ENCODE measurements at regions not wholly inside any gene's neighbourhood (a gene's known extent, or its start where the extent isn't known, plus 50 kb on each side); places are given as distances from the start of the nearest gene placed in this dataset.

GRCh38 chrX:124938715-124939114 lies 381.0 kb upstream of the TEX13C start:
- Histone ChIP-seq H3K79me2 (ENCODE audit: insufficient read depth, low read length) (no peaks in the 10 kb centered on the region), H3K23ac (ENCODE audit: insufficient read length, low read depth, low read length) (no peak overlapping the region), H3K14ac (ENCODE audit: insufficient read depth, low read length) (no peak overlapping the region), H3K9me3 (ENCODE audit: control insufficient read depth, low read depth, low read length) (no peaks in the 10 kb centered on the region), H4K20me1 (ENCODE audit: control insufficient read depth, insufficient read depth, insufficient read length) (no peaks in the 10 kb centered on the region), H2BK12ac (ENCODE audit: insufficient read length, low read depth, low read length) (no peak overlapping the region), H3K23me2 (ENCODE audit: insufficient read length, low read depth, low read length, poor library complexity, severe bottlenecking) (no peaks in the 10 kb centered on the region), H4K8ac (replicated peaks; ENCODE audit: insufficient read length, low read depth, low read length) (no peak overlapping the region), H3K27ac (ENCODE audit: insufficient read length, low read depth, low read length) (no peak overlapping the region), H3K18ac (ENCODE audit: insufficient read length, low read depth, low read length) (no peak overlapping the region), H4K91ac (ENCODE audit: insufficient read length, low read depth, low read length) (no peak overlapping the region), H3K4me2 (ENCODE audit: insufficient read depth, insufficient read length, low read length) (no peak overlapping the region), H4K5ac (ENCODE audit: insufficient read length, low read depth, low read length) (no peak overlapping the region), H2BK20ac (ENCODE audit: low read depth, low read length, poor library complexity, severe bottlenecking) (no peak overlapping the region), H3K4ac (ENCODE audit: low read depth, low read length) (no peak overlapping the region), H2BK15ac (ENCODE audit: low read depth, low read length) (no peak overlapping the region), H3K4me1 (ENCODE audit: insufficient read depth, low read length) (no peaks in the 10 kb centered on the region; the same call in 1 of the 2 replicates), H3K79me1 (ENCODE audit: insufficient read depth, low read depth, low read length, poor library complexity, severe bottlenecking) (no peaks in the 10 kb centered on the region), H2BK5ac (ENCODE audit: insufficient read length, low read length) (no peak overlapping the region), H3K9ac (ENCODE audit: extremely low read depth, insufficient read length, low read length) (no peak overlapping the region), H2AK5ac (ENCODE audit: insufficient read length, low read length) (no peak overlapping the region), H3T11ph (ENCODE audit: low read length) (no peak overlapping the region), H2BK120ac (ENCODE audit: low read depth, low read length, poor library complexity, severe bottlenecking) (no peak overlapping the region), H2AFZ (ENCODE audit: low read length) (no peak overlapping the region), H3K56ac (ENCODE audit: insufficient read length, low read depth, low read length) (no peak overlapping the region), H3K27me3 (ENCODE audit: insufficient read depth, low read length) (no peaks in the 10 kb centered on the region)
- H3K4me3 Mint-ChIP-seq: no peak overlapping the region
- no peak for DNase-seq
- WGBS (ENCODE audit: extremely low coverage, insufficient read length, low lambda C conversion rate): no CpG with 5 or more reads among the region's 2 CpGs
- H3K9me3 Mint-ChIP-seq: no peaks in the 10 kb centered on the region; a peak in 3 of 5 replicates
- H3K27ac Mint-ChIP-seq: no peak overlapping the region
- H3K36me3 Mint-ChIP-seq (ENCODE audit: insufficient read depth in 1 of 3, low read depth in 3 of 3): no peaks in the 10 kb centered on the region
- H3K27me3 Mint-ChIP-seq (ENCODE audit: low read depth): no peaks in the 10 kb centered on the region
- H3K4me1 Mint-ChIP-seq: peaks cover 5 to 7% of the 10 kb centered on the region in 2 experiments
- no peak for TF ChIP-seq CTCF (conservative IDR thresholded peaks at IDR 0.05)
